Activated T-cell treated with anti-CD3 and anti-CD28 coated beads, Interleukin-2, amount 50 U/mL, for 24 hours (primary cell): ENCODE measurements at regions not wholly inside any gene's neighbourhood (a gene's known extent, or its start where the extent isn't known, plus 50 kb on each side); places are given as distances from the start of the nearest gene placed in this dataset.
"Not testable (repeated sequence)": the region's sequence is repeated elsewhere in the genome, so short reads cannot be mapped to it uniquely, and the experiment has no call there.

Experiments
- DNase-seq: peaks from one replicate; pipeline ENCODE4 v3.0.0-alpha.2; 2020
- H3K27ac Mint-ChIP-seq: 2 replicates; pipeline ENCODE4 v1.8.0; 2020; ENCODE audit warnings: mild to moderate bottlenecking, mixed read lengths
- H3K27me3 Mint-ChIP-seq: 2 replicates; pipeline ENCODE4 v1.8.0; 2020; ENCODE audit warnings: mixed read lengths
- H3K36me3 Mint-ChIP-seq: 2 replicates; pipeline ENCODE4 v1.8.0; 2020; ENCODE audit warnings: low read depth, mixed read lengths
- H3K4me1 Mint-ChIP-seq: 2 replicates; pipeline ENCODE4 v1.8.0; 2020; ENCODE audit warnings: low read depth, mixed read lengths
- H3K4me3 Mint-ChIP-seq: 2 replicates; pipeline ENCODE4 v1.8.0; 2020; ENCODE audit warnings: mild to moderate bottlenecking, moderate library complexity, mixed read lengths
- H3K9me3 Mint-ChIP-seq: 2 replicates; pipeline ENCODE4 v1.8.0; 2020; ENCODE audit warnings: mixed read lengths

DNA sequence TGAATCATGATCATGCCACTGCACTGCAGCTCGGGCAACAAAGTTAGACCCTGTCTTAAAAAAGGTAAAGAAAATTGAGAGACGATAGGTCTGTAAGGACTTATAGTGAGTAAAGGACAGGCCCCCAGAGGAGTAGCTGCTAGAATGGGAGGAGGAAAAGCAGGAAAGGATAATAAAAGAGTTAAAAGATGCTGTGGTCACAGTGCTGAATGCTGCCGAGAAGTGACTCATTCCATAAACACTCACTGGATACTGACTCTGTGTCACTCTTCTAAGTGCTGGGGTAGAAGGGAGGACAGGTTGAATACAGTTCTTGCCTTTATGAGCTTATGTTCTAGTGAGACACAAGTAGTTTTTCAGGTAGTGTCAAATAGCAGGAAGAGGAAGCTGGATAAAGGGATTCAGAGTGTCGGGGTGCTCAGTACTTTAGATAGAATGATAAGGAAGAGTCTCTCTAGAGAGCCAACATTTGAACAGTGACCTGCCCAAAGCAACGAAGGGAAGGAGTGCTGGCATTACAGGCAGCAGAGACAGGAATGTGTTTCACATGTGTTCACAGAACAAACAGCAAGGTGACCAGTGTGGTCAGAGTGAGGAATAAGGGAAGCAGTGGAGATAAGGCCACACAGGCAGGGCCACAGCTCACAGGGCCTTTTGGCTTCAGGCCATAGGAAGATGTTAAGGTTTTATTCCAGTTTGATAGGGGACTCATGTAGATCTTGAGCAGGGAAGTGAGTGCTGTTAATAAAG is 1240.5 kb downstream of the UQCRFS1 start:
- no peaks in the 10 kb centered on the region for H3K36me3 Mint-ChIP-seq
- no peak overlapping the region for H3K27ac Mint-ChIP-seq
- DNase-seq, result no peak
- peaks cover 2% of the 10 kb centered on the region for H3K27me3 Mint-ChIP-seq
- no peaks in the 10 kb centered on the region for H3K9me3 Mint-ChIP-seq
- no peaks in the 10 kb centered on the region for H3K4me1 Mint-ChIP-seq
- H3K4me3 Mint-ChIP-seq, result no peak overlapping the region

DNA sequence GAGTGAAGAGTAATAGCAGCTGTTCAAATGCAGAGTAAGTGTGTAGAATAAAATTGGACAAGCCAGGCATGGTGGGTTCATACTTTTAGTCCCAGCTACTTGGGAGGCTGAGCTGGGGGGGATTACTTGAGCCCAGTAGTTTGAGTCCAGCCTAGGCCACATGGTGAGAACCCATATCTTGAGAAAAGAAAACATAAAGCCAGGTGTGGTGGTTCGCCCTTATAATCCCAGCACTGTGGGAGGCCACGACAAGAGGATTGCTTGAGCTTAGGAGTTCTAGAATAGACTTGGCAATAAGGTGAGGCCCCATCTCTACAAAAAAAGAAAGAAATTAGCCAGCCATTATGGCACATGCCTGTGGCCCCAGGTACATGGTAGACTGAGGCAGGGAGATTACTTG is 1241.1 kb downstream of the UQCRFS1 start:
- DNase-seq, result no peak
- H3K27me3 Mint-ChIP-seq, result peaks cover 2% of the 10 kb centered on the region
- H3K4me3 Mint-ChIP-seq, result no peak overlapping the region
- no peaks in the 10 kb centered on the region for H3K4me1 Mint-ChIP-seq
- no peaks in the 10 kb centered on the region for H3K9me3 Mint-ChIP-seq
- H3K27ac Mint-ChIP-seq, result no peak overlapping the region
- no peaks in the 10 kb centered on the region for H3K36me3 Mint-ChIP-seq

DNA sequence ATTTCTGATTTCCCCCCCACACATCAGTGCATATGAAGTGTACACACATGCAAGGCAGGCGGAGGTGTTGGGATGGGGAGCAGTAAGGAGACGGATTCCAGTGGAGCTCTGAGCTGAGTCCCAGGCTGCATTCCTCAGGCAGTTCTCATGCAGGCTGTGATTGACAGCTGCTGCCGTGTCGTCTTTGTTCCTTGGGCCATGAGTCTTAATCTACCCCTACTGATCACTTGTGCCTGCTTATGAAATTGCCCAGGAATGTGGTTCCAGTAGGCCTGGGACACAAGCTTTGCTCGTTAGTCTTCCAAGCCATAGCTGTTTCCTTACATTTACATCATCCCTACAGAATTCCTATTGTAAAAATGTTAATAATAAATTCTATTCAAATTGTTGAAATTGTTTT is 1241.9 kb downstream of the UQCRFS1 start:
- Mint-ChIP-seq H3K4me1 (no peaks in the 10 kb centered on the region), H3K4me3 (no peak overlapping the region), H3K27ac (no peak overlapping the region), H3K36me3 (no peaks in the 10 kb centered on the region), H3K9me3 (no peaks in the 10 kb centered on the region), H3K27me3 (peaks cover 2% of the 10 kb centered on the region)
- no peak for DNase-seq

DNA sequence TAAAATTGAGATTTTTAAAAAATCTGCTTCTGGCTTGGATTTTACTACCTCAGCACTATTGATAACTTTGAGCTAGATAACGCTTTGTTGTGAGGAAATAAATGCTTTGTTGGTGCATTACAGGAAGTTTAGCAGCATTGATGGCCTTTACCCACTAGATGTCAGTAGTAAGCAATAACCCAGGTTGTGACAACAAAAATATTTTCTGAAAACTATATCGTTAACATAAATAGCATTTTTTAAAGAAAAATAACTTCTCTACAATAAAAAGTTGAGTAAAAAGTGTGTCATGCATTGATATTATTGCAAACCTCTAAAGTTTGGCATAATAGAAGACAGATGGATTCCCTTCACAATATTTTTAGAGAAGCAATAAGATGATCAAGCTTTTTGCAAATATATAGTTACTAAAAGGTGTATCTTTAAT is 1246.5 kb downstream of the UQCRFS1 start:
- Mint-ChIP-seq H3K9me3 (no peaks in the 10 kb centered on the region), H3K36me3 (no peaks in the 10 kb centered on the region), H3K4me3 (no peak overlapping the region), H3K4me1 (no peaks in the 10 kb centered on the region), H3K27me3 (peaks cover 4% of the 10 kb centered on the region), H3K27ac (no peak overlapping the region)
- no peak for DNase-seq

DNA sequence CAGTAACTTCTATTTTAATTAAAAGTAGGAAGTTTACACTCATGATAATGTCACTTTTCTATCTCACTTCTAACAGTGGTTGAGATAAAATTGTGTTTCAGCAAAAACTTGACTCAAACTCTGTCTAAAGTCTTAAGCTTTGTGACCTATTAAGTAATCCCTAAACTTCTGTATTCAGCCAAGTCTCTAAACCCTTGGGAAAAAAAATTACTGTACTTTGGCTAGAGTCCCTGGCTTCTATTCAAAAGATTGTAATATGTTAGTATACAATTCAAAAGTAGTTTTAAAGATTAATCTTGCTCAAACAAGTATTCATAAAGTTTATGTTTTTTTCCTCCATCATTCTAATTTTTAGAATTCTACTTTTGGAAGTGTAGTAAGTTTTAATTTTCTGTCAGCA is 1248.8 kb downstream of the UQCRFS1 start:
- no peak overlapping the region for H3K4me3 Mint-ChIP-seq
- H3K9me3 Mint-ChIP-seq, result no peaks in the 10 kb centered on the region
- H3K36me3 Mint-ChIP-seq, result no peaks in the 10 kb centered on the region
- H3K27ac Mint-ChIP-seq, result no peak overlapping the region
- DNase-seq, result no peak
- no peaks in the 10 kb centered on the region for H3K4me1 Mint-ChIP-seq
- peaks cover 4% of the 10 kb centered on the region for H3K27me3 Mint-ChIP-seq

DNA sequence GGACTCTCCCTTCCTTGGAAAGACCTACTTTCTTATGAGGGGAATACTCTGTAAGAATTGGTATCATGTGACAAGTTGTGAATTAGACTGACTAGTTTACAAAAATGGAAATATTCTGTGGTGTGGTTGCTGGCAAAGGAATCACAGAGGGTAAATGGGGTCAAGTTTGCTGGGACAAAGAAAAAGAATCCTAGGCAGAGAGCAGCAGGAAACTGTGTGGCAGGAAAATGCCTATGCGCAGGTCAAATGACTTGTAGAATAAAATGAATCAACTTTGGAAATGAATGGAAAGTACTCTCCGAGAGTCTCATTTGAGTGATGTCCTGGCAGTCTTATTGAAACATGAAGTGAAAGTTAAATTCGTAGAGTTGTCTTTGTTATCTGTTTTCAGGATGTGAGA is 1250.7 kb downstream of the UQCRFS1 start:
- Mint-ChIP-seq H3K4me1 (no peaks in the 10 kb centered on the region), H3K36me3 (no peaks in the 10 kb centered on the region), H3K27ac (no peak overlapping the region), H3K4me3 (no peak overlapping the region), H3K27me3 (peaks cover 4% of the 10 kb centered on the region), H3K9me3 (no peaks in the 10 kb centered on the region)
- no peak for DNase-seq

DNA sequence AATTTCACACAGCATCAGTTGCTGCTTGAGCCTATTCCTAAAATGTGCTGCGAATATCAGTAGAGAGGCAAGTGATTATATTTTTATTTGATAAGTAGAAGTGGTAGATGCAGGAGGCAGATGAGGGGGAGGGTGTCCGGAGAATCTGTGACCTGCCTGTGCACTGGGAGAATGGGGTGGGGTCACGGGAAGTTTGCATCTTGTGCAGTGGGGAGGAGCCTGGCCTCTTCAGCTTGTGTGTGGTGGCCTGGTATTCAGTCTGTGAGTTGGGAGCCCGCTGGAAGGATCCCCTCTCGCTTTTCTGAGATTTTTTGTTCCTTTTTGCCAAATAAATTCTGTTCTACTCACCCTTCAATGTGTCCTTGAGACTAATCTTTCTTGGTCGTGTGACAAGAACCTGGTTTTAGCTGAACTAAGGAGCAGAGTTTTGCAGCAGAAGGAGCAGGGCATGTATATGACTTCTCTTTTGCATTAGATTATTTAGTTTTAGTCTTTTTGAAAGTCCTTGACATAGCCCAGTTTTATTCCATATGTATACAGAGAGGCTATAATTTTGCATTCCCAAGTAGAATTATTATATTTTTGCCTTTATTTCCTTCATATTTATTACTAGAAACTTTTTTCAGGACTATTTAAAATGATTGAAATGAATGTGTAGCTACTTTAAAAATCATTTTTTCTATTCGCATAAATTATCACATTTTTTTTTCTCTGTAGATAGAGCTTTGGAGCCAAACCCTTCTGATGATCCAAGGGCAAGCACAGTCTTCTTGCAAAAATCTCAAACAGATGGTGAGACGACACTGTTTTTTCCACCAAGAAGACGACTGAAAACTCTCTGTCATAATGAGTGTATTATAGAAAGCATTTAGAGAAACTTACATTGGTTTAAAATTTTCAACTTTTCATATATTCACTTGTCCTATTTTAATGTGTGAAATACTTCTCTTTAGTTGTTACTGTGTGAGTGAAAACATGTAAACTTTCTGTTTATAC is 1257.2 kb downstream of the UQCRFS1 start:
- no peaks in the 10 kb centered on the region for H3K9me3 Mint-ChIP-seq
- H3K27ac Mint-ChIP-seq, result no peak overlapping the region
- H3K4me3 Mint-ChIP-seq, result no peak overlapping the region
- H3K27me3 Mint-ChIP-seq, result no peaks in the 10 kb centered on the region
- no peaks in the 10 kb centered on the region for H3K36me3 Mint-ChIP-seq
- no peaks in the 10 kb centered on the region for H3K4me1 Mint-ChIP-seq
- DNase-seq, result no peak

DNA sequence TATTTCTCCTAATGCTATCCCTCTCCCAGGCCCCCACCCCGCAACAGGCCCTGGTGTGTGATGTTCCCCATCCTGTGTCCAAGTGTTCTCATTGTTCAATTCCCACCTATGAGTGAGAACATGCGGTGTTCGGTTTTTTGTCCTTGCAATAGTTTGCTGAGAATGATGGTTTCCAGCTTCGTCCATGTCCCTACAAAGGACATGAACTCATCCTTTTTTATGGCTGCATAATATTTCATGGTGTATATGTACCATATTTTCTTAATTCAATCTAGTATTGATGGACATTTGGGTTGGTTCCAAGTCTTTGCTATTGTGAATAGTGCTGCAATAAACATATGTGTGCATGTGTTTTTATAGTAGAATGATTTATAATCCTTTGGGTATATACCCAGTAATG is 1270.3 kb downstream of the UQCRFS1 start:
- not testable (repeated sequence) for H3K36me3 Mint-ChIP-seq, H3K27me3 Mint-ChIP-seq, H3K4me1 Mint-ChIP-seq, H3K4me3 Mint-ChIP-seq, DNase-seq, H3K27ac Mint-ChIP-seq
- peaks cover 17% of the 10 kb centered on the region for H3K9me3 Mint-ChIP-seq

DNA sequence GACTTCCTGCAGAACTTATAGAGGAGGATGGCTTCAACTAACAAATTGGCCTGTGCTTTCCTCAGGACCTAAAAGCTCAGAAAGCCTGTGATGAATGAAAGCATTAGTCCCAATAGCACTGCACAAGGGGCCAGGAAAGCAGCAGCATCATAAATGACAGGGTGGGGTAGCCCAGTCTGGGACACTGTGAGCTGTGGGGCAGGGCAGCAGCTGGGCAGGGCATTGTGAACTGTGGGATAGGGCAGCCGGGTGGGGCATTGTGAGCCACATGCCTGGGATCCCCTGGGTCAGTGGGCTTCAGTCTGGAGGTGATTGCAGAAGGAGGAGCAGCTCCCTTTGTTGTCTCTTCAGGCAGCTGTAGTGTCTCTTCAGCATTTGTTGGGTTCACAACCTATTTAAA is 1276.8 kb downstream of the UQCRFS1 start:
- H3K27ac Mint-ChIP-seq, result no peak overlapping the region

DNA sequence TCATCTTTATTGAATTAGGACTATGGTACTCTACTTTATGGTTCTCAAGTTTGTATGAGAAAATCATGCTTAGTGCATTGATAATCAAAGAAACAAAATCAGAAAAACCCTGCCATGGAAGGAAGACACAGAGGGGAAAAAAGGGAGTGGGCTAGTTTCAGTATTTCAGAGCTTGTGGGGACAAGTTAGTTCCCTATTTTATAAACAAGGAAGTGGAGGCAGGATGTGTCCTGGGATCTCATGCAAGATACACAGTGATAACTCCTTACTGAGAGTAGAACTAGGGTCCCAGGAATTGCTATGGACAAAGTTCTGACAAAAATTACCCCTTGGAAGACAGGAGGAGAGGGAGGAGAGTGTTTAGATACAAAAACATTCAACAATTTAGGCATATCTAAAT is 1277.3 kb downstream of the UQCRFS1 start:
- Mint-ChIP-seq H3K4me1 (no peaks in the 10 kb centered on the region), H3K36me3 (no peaks in the 10 kb centered on the region), H3K27me3 (no peaks in the 10 kb centered on the region), H3K9me3 (no peaks in the 10 kb centered on the region), H3K27ac (no peak overlapping the region), H3K4me3 (no peak overlapping the region)
- no peak for DNase-seq

More for the DNA sequence above, 1276.8 kb downstream of the UQCRFS1 start:
- H3K4me3 Mint-ChIP-seq, result no peak overlapping the region
- no peaks in the 10 kb centered on the region for H3K9me3 Mint-ChIP-seq
- H3K27me3 Mint-ChIP-seq, result no peaks in the 10 kb centered on the region
- no peak for DNase-seq
- H3K36me3 Mint-ChIP-seq, result no peaks in the 10 kb centered on the region
- H3K4me1 Mint-ChIP-seq, result no peaks in the 10 kb centered on the region

DNA sequence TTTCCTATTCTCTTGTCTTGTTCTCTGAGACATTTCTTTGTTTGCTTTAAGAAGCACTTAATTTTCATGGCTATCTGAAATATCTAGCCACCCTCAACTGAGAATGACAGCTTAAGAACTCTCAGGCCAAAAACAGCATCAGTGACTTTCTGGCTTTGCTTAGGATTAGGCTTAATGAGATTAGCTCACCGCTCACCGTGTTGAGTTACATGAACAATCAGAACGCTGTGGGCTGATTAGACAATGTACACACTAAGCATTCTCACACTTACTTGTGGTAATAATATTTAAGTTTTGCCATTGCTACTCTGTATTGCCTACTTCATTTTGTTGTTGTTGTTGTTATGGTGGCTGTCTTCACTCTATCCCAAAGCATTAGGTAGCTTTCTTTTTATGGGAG is 1283.6 kb downstream of the UQCRFS1 start:
- no peaks in the 10 kb centered on the region for H3K36me3 Mint-ChIP-seq
- no peak overlapping the region for H3K4me3 Mint-ChIP-seq
- no peak overlapping the region for H3K27ac Mint-ChIP-seq
- H3K4me1 Mint-ChIP-seq, result no peaks in the 10 kb centered on the region
- no peaks in the 10 kb centered on the region for H3K9me3 Mint-ChIP-seq
- H3K27me3 Mint-ChIP-seq, result no peaks in the 10 kb centered on the region
- no peak for DNase-seq

DNA sequence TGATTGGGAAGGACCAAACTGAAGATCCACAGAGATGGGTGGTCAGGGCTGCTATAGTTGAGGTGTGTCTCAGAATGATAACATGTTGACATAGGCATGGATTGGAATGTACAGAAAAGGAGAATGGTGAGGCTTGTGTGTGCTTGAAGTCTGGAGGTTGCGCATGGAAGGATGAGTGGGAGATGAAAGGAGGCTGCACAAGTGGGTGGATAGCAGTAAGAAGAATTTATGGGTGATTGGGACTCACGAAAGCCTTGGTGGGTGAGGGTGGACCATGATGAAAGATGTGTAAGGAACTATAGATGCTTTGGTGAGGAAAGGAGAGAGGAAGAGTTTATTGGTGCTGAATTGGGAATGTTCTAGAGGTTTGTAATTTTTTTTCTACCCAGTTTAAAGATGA is 1287.7 kb downstream of the UQCRFS1 start:
- no peak for DNase-seq
- Mint-ChIP-seq H3K36me3 (no peaks in the 10 kb centered on the region), H3K27ac (no peak overlapping the region), H3K9me3 (no peaks in the 10 kb centered on the region), H3K4me3 (no peak overlapping the region), H3K27me3 (no peaks in the 10 kb centered on the region), H3K4me1 (no peaks in the 10 kb centered on the region)

DNA sequence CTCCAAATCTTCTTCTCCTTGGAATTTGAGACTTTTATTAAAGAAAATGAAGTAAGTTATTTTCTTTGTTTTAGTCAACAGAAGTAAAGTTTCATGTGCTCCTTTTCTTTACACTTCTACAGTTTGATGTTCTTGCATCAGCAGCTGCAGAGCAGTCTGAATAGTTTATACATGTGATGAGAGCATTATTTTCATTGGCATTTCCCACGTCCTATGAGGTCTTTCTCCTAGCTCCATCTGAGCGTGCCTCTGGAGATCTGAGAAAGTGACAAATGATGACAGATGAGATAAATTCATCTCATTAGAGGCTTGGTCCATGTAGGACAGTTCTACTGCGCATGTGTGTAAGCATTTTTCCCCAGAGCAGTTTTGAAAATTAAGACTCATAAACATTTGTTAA is 1290.0 kb downstream of the UQCRFS1 start:
- no peak for DNase-seq
- no peaks in the 10 kb centered on the region for H3K4me1 Mint-ChIP-seq
- H3K27me3 Mint-ChIP-seq, result no peaks in the 10 kb centered on the region
- H3K36me3 Mint-ChIP-seq, result no peaks in the 10 kb centered on the region
- H3K27ac Mint-ChIP-seq, result no peak overlapping the region
- H3K4me3 Mint-ChIP-seq, result no peak overlapping the region
- no peaks in the 10 kb centered on the region for H3K9me3 Mint-ChIP-seq

DNA sequence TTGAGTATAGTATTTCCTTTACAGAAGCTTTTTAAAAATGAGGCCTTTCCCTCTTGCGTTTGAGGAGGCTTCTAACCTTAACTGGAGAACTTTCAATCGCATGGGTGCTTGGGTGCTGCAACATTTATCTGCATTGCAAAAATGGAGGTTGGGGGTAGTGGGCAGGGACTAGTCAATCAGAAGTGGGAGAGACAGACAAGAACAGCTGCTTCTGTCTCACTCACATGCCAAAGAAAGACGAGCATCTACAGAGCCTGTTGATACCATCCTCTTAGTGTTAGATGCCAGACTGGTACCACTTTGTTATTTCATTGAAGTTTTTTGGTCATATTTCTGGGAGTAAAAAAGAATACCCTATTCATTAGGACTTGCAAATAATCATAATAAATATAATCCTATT is 1292.2 kb downstream of the UQCRFS1 start:
- Mint-ChIP-seq H3K9me3 (no peaks in the 10 kb centered on the region), H3K27me3 (no peaks in the 10 kb centered on the region), H3K4me3 (no peak overlapping the region), H3K27ac (no peak overlapping the region), H3K36me3 (no peaks in the 10 kb centered on the region), H3K4me1 (no peaks in the 10 kb centered on the region)
- DNase-seq, result no peak

DNA sequence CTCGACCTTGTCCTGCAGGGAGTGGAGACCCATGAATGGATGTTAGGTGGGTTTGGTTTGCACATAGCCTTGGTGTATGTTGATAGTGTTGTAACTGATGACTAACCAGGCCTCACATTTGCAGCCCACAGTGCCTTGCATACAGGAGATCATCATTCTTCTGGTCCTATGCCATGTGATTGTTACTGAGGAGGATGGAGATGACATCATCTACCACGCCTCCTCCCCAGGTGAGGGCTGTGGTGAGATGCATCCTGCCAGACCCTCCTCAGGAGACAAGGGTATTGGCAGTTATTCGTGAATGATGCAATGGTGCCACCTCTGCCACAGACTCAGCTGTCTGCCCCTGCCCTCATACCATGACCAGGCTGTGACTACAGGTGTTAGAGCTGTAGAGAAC is 1294.1 kb downstream of the UQCRFS1 start:
- H3K27me3 Mint-ChIP-seq, result no peaks in the 10 kb centered on the region
- H3K36me3 Mint-ChIP-seq, result no peaks in the 10 kb centered on the region

More for the DNA sequence above, 1294.1 kb downstream of the UQCRFS1 start:
- Mint-ChIP-seq H3K4me3 (no peak overlapping the region), H3K9me3 (no peaks in the 10 kb centered on the region), H3K4me1 (no peaks in the 10 kb centered on the region), H3K27ac (no peak overlapping the region)
- no peak for DNase-seq
